Muscle of leg (tissue), 3 donors: ENCODE measurements at regions not wholly inside any gene's neighbourhood (a gene's known extent, or its start where the extent isn't known, plus 50 kb on each side); places are given as distances from the start of the nearest gene placed in this dataset.

Experiments used
- DNase-seq: peaks from one replicate; pipeline ENCODE4 v3.0.0; 2013
- H3K27ac ChIP-seq: one replicate; pipeline ENCODE4 v1.5.1; 2013; ENCODE audit warnings: mild to moderate bottlenecking, low read length, control low read depth
- H3K27me3 ChIP-seq: one replicate; pipeline ENCODE4 v1.6.1; 2013; ENCODE audit warnings: low read length; ENCODE audit not compliant: control insufficient read depth, insufficient read depth
- H3K36me3 ChIP-seq: one replicate; pipeline ENCODE4 v1.6.1; 2013; ENCODE audit warnings: low read length; ENCODE audit not compliant: control insufficient read depth, insufficient read depth
- H3K4me1 ChIP-seq: one replicate; pipeline ENCODE4 v1.6.1; 2013; ENCODE audit warnings: low read length; ENCODE audit not compliant: control insufficient read depth, insufficient read depth
- H3K4me3 ChIP-seq: one replicate; pipeline ENCODE4 v1.5.1; 2013; ENCODE audit warnings: low read length, control low read depth
- H3K9me3 ChIP-seq: replicated peaks from 2 replicates; pipeline ENCODE4 v1.6.1; 2013; ENCODE audit warnings: low read depth, low read length; ENCODE audit not compliant: control insufficient read depth
- WGBS: methylation state at CpG from one replicate; pipeline ENCODE4 v1.1.5; 2013; ENCODE audit warnings: missing lambda C conversion rate; ENCODE audit not compliant: insufficient coverage; 5-methylcytosine and 5-hydroxymethylcytosine counted together

DNA sequence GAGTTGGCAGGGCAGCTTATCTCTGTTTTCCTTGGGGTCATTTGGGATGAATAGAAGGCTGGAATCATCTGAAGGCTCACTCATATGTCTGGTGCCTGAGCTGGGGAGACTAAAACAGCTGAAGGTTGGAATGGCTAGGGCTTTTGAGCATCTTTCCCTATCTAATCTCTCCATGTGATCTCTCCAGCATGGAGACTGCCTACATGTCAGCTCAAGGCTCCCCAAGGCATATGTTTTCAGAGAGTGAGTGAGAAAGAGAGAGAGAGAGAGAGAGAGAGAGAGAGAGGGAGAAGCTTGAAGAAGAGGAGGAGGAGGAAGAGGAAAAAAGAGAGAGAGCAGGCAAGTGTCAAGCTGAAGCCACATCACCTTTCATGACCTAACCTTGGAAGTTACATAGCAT lies 143.4 kb downstream of the EBLN2 start:
- DNase-seq, result no peak
- Histone ChIP-seq H3K36me3 (no peaks in the 10 kb centered on the region), H3K4me3 (no peak overlapping the region), H3K27me3 (no peaks in the 10 kb centered on the region), H3K4me1 (no peaks in the 10 kb centered on the region), H3K27ac (no peak overlapping the region), H3K9me3 (no peaks in the 10 kb centered on the region)

DNA sequence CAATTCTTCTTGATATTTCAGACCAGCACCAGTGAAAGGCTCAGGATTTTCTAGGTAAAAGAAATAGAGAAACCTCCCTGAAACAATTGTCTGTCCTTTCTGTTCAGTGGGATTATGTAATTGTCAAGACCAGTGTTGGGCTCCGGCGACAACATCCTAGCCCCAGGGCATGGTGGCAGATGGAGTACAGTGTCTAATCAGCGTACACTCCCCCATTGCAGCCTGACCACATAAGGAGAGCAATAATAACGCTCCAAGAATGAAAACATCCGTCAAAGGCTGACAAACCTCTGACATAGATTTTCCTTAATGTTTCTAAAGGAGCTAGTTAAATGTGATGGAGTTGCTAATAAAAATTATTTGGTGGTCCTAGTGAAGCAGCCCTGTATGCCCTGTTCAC lies 144.6 kb downstream of the EBLN2 start:
- 90% methylated on average over 2 of the region's 5 CpGs for WGBS
- H3K4me1 ChIP-seq, result no peaks in the 10 kb centered on the region
- H3K27ac ChIP-seq, result no peak overlapping the region
- H3K9me3 ChIP-seq, result no peaks in the 10 kb centered on the region
- no peak overlapping the region for H3K4me3 ChIP-seq
- DNase-seq, result no peak
- no peaks in the 10 kb centered on the region for H3K36me3 ChIP-seq
- no peaks in the 10 kb centered on the region for H3K27me3 ChIP-seq

DNA sequence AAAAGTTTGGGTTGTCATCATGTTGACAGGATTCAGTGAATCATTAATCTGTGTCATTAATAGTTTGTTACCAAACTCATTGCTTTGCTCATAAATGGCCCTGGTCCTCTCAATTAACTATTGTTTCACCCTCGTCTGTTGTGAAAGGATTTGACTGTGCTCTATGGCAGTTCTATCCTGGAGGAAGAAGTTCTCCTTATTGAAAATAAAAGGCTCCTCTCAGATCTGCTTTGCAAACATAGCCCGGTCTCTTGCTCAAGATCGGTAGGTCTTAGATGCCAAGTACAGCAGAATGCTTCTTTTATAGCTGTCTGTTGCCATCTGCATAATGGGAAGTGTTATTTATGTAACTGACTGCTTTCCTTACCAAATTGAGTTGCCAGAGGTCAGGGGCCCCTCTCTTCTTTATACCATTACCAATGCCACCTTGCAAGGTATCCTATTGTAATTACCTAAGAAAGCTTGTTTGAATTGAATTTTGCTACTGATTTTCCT lies 146.5 kb downstream of the EBLN2 start:
- DNase-seq, result no peak
- Histone ChIP-seq H3K4me1 (no peaks in the 10 kb centered on the region), H3K27me3 (no peaks in the 10 kb centered on the region), H3K9me3 (no peaks in the 10 kb centered on the region), H3K27ac (no peak overlapping the region), H3K4me3 (no peak overlapping the region), H3K36me3 (no peaks in the 10 kb centered on the region)
- 57% methylated on average over 2 of the region's 3 CpGs for WGBS

DNA sequence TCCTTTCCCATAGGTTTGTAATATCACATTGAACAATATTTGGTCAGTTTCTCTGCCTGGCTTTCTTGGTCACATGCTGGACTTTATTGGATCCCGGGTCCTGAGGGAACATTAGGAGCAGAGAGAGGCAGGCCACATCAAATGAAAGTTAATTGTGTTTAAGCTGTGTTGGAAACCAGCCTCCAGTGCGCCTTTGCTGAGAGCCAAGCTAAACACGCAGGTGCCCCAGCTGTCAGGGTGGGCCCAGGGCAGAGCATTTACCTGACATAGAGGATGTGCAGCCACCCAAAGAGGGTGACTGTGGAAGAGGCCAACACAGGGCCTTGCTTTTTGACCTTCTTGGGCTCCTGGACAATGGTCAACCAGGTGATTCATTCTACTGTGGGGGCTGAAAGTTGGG lies 149.3 kb downstream of the EBLN2 start:
- WGBS, result 90% methylated on average over 3 of the region's 3 CpGs

DNA sequence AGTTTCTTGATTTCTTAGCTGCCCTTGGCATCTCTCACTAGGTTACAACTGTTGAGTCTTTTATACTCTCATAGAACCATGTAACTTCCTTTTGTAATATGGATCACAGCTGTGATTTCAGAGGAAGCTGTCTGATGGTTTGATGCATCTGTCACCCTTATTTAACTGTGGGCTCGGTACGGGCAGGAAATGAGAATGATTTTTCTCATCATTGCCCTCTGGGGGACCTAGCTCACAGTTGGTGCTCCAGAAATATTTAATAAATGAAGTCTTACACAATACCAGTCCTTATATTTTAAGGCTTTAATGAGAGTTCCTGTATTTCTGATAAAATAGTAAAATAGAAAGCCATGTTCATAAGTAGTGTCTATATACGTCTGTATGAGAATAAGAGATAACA lies 151.2 kb downstream of the EBLN2 start:
- no peak overlapping the region for H3K4me3 ChIP-seq
- H3K9me3 ChIP-seq, result no peaks in the 10 kb centered on the region
- no peaks in the 10 kb centered on the region for H3K4me1 ChIP-seq
- H3K36me3 ChIP-seq, result no peaks in the 10 kb centered on the region
- DNase-seq, result no peak
- H3K27ac ChIP-seq, result no peak overlapping the region
- WGBS, result no CpG with 5 or more reads among the region's 3 CpGs
- no peaks in the 10 kb centered on the region for H3K27me3 ChIP-seq

More for the DNA sequence above, 149.3 kb downstream of the EBLN2 start:
- no peaks in the 10 kb centered on the region for H3K9me3 ChIP-seq
- no peak overlapping the region for H3K27ac ChIP-seq
- no peaks in the 10 kb centered on the region for H3K36me3 ChIP-seq
- H3K4me1 ChIP-seq, result no peaks in the 10 kb centered on the region
- H3K27me3 ChIP-seq, result no peaks in the 10 kb centered on the region
- H3K4me3 ChIP-seq, result no peak overlapping the region
- no peak for DNase-seq

DNA sequence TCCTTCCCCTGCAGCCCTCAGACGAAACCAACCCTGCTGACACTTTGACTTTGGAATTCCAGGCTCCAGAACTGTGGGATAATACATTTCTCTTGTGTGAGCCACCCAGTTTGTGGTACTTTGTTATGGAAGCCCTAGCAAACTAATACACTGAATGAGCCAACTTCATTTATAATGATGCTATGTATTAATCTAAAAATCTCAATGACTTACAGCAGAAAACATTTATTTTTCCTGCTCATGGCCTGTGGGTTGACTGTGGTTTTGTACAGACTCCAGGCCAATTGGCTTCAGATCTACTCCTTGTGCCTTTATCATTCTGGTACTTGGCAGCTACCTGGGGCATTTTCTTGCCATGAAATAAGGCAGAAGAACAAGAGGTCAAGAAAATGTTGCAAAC lies 152.4 kb downstream of the EBLN2 start:
- WGBS, result no CpG with 5 or more reads among the region's 1 CpG
- Histone ChIP-seq H3K36me3 (no peaks in the 10 kb centered on the region), H3K4me3 (no peak overlapping the region), H3K9me3 (no peaks in the 10 kb centered on the region), H3K27ac (no peak overlapping the region), H3K27me3 (no peaks in the 10 kb centered on the region), H3K4me1 (no peaks in the 10 kb centered on the region)
- DNase-seq, result no peak

DNA sequence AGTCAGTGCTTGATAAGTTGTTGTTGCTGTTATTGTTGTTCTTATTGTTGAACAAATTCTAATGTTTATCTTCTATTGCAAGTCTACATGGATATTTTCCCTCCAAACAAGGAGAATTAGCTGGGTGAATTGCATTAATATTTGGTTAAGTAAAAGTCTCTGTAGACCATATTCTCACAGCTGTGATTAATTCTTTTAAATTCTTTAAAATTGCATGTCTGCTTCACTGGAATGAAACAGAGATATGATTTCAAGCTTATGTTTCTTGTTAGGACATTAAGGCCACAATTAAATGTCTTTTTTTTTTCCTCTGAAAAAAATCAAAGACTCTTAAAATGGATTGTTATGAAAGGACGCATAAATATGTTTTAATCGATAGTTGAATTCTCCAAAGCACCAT lies 153.4 kb downstream of the EBLN2 start:
- Histone ChIP-seq H3K4me1 (no peaks in the 10 kb centered on the region), H3K27me3 (no peaks in the 10 kb centered on the region), H3K36me3 (no peaks in the 10 kb centered on the region), H3K27ac (no peak overlapping the region), H3K4me3 (no peak overlapping the region), H3K9me3 (no peaks in the 10 kb centered on the region)
- no CpG with 5 or more reads among the region's 2 CpGs for WGBS
- DNase-seq, result no peak

DNA sequence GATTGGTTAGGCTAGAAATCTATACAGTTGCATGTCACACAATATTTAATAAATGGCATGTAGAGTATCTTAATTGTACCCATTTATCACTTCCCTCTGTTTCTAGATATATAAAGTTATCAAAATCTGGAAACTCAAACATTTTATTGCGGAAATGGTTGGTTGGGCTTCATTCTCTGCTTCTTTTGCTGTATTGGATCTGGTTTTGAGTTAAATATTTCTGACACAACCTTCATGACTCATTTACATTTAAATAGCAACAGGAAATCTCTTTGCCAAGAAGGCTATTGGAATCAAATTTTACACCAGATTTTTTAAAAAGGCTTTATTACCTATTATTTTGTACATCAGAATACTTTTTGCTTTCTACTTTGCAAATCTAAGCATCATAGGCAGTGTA lies 153.8 kb downstream of the EBLN2 start:
- DNase-seq, result peak; percentile 73
- Histone ChIP-seq H3K4me3 (no peak overlapping the region), H3K36me3 (no peaks in the 10 kb centered on the region), H3K27ac (no peak overlapping the region), H3K4me1 (no peaks in the 10 kb centered on the region), H3K27me3 (no peaks in the 10 kb centered on the region), H3K9me3 (no peaks in the 10 kb centered on the region)
- WGBS, result no CpG with 5 or more reads among the region's 1 CpG

DNA sequence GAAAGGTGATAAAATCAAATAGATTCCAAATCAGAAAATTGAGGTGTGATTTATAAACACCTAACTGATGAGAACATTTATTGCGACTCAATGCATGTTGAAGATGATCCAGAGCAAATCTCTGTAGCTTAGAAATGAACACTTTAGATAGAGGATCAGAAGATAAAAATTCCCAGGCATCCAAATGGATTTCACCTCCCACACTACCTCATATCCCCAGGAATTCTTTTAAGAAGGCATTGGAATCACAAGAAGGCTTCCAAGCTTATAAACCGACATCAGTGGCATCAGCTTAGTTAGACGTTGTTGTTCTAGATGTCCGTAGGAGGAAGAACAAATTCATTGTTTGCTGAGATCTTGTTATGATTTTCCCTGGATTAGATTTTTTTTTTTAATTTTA lies 154.4 kb downstream of the EBLN2 start:
- H3K27me3 ChIP-seq, result no peaks in the 10 kb centered on the region
- no CpG with 5 or more reads among the region's 4 CpGs for WGBS
- no peaks in the 10 kb centered on the region for H3K4me1 ChIP-seq
- H3K27ac ChIP-seq, result no peak overlapping the region
- no peak overlapping the region for H3K4me3 ChIP-seq
- DNase-seq, result no peak
- no peaks in the 10 kb centered on the region for H3K9me3 ChIP-seq
- no peaks in the 10 kb centered on the region for H3K36me3 ChIP-seq

DNA sequence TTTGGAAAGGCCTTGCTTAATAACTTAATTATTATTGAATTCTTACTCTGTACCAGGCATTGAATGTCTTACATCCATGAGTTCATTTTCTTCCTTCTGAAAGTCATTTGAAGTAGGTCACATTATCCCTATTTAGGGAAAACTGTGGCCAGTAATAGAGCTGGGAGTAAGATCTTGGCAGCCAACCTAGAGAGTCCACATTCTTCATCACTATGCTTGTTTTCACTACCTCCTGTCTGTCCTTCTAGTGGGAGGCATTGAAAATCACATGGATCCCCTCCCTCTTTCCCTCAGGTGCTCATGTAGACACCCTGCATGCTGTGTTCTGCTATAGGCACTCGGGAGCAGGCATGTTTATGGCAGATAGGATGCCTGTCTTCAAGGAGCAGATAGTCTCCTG lies 154.9 kb downstream of the EBLN2 start:
- H3K4me3 ChIP-seq, result no peak overlapping the region
- H3K4me1 ChIP-seq, result no peaks in the 10 kb centered on the region
- H3K36me3 ChIP-seq, result no peaks in the 10 kb centered on the region
- H3K27me3 ChIP-seq, result no peaks in the 10 kb centered on the region
- WGBS, result no CpG with 5 or more reads among the region's 1 CpG
- no peak overlapping the region for H3K27ac ChIP-seq
- no peaks in the 10 kb centered on the region for H3K9me3 ChIP-seq
- no peak for DNase-seq

DNA sequence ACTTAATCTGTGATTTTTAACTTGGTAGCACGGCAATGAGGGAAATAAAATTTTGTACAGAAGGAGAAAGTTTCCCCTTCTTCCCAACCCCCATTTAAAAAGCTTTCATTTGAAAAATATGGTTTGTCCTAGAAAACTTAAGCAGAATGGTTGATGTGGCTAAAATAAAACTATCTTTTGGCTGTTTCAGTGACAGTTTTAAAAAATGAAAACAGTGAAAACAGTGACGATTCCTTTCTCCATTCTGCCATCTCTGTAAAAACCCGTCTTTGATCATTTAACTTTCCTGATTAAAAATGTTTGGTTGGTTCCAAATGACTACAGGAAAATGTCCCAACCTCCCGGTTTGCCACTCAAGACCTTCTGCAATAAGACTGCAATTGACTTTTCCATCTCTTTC lies 160.7 kb downstream of the EBLN2 start:
- DNase-seq, result no peak
- Histone ChIP-seq H3K4me1 (no peaks in the 10 kb centered on the region), H3K27me3 (no peaks in the 10 kb centered on the region), H3K4me3 (no peak overlapping the region), H3K36me3 (no peaks in the 10 kb centered on the region), H3K27ac (no peak overlapping the region), H3K9me3 (no peaks in the 10 kb centered on the region)
- WGBS, result 40% methylated on average over 1 of the region's 4 CpGs
